Keratinocyte (primary cell): ENCODE measurements at regions not wholly inside any gene's neighbourhood (a gene's known extent, or its start where the extent isn't known, plus 50 kb on each side); places are given as distances from the start of the nearest gene placed in this dataset.

ENCODE experiments used
- DNase-seq: peaks from one replicate; pipeline ENCODE4 v3.0.0-alpha.2; 2011; ENCODE audit warnings: low read depth, missing footprints, low spot score
- FAIRE-seq: peaks from 2 replicates; lab custom pipeline; 2011; peaks lifted over from hg19 to GRCh38; lab: Jason Lieb, UNC
- H2AFZ ChIP-seq: 2 replicates; pipeline ENCODE4 v1.6.0; 2012; ENCODE audit warnings: low read length, control low read depth, inconsistent platforms; ENCODE audit not compliant: control insufficient read depth
- H3K27ac ChIP-seq: 2 replicates; pipeline ENCODE4 v1.5.1; 2011; ENCODE audit warnings: low read length; ENCODE audit not compliant: control insufficient read depth, insufficient read depth
- H3K27me3 ChIP-seq: 3 replicates; pipeline ENCODE4 v1.6.0; 2011; ENCODE audit warnings: low read length; ENCODE audit not compliant: control insufficient read depth, insufficient read depth; ENCODE audit errors: extremely low read depth
- H3K36me3 ChIP-seq, 2 experiments: 2 replicates in 1 of 2; 3 replicates in 1 of 2; pipeline ENCODE4 v1.5.1; 2011; ENCODE audit warnings: low read length in 2 of 2, mild to moderate bottlenecking in 1 of 2; ENCODE audit not compliant: control insufficient read depth in 2 of 2, insufficient read depth in 2 of 2; ENCODE audit errors: extremely low read depth in 1 of 2
- H3K4me1 ChIP-seq: 3 replicates; pipeline ENCODE4 v1.5.1; 2011; ENCODE audit warnings: low read length; ENCODE audit not compliant: control insufficient read depth, insufficient read depth; ENCODE audit errors: extremely low read depth
- H3K4me2 ChIP-seq: 3 replicates; pipeline ENCODE4 v1.6.0; 2011; ENCODE audit warnings: low read depth, low read length; ENCODE audit not compliant: control insufficient read depth, insufficient read depth; ENCODE audit errors: extremely low read depth
- H3K4me3 ChIP-seq, 3 experiments: fragments of 200-600 bp in 1 of 3; sonication (generic) in 1 of 3; 2 replicates in 2 of 3; 3 replicates in 1 of 3; pipeline ENCODE4 v1.5.1; 2011 to 2016; ENCODE audit warnings: low read length in 3 of 3, mild to moderate bottlenecking in 3 of 3, control low read depth in 2 of 3, inconsistent platforms in 1 of 3, low read depth in 1 of 3, mixed read lengths in 1 of 3, mixed run types in 1 of 3, moderate library complexity in 1 of 3; ENCODE audit not compliant: control insufficient read depth in 2 of 3, insufficient read depth in 2 of 3; ENCODE audit errors: extremely low read depth in 1 of 3
- H3K79me2 ChIP-seq: 2 replicates; pipeline ENCODE4 v1.6.0; 2012; ENCODE audit warnings: low read length; ENCODE audit not compliant: control insufficient read depth, insufficient read depth
- H3K9ac ChIP-seq: 3 replicates; pipeline ENCODE4 v1.6.0; 2011; ENCODE audit warnings: low read length; ENCODE audit not compliant: control insufficient read depth, insufficient read depth; ENCODE audit errors: extremely low read depth
- H3K9me1 ChIP-seq: 3 replicates; pipeline ENCODE4 v1.6.0; 2011; ENCODE audit warnings: low read length; ENCODE audit not compliant: control insufficient read depth, insufficient read depth; ENCODE audit errors: extremely low read depth
- H3K9me3 ChIP-seq: 2 replicates; pipeline ENCODE4 v1.5.1; 2012; ENCODE audit warnings: low read depth, low read length; ENCODE audit not compliant: control insufficient read depth
- H4K20me1 ChIP-seq: 3 replicates; pipeline ENCODE4 v1.6.0; 2011; ENCODE audit warnings: low read length; ENCODE audit not compliant: control insufficient read depth, insufficient read depth; ENCODE audit errors: extremely low read depth
- EZH2 ChIP-seq: IDR thresholded peaks from one replicate; pipeline ENCODE4 v1.6.1; 2012; ENCODE audit warnings: inconsistent platforms, mild to moderate bottlenecking, low read length, moderate library complexity
- dilution Hi-C: fragments of 300-500 bp; cut with MboI; formaldehyde crosslinking; loops from one replicate; pipeline ENCODE4 v1.7.0; 2020; ENCODE audit warnings: low sequenced_read_pairs; ENCODE audit not compliant: extremely low pct_ligation_motif_present
- TF ChIP-seq, protein P1 (sequence below), 3 experiments: IDR thresholded peaks in 1 of 3; conservative IDR thresholded peaks in 1 of 3; optimal IDR thresholded peaks in 1 of 3; 2 replicates in 2 of 3; 3 replicates in 1 of 3; pipeline versions ENCODE3 to v1.5.1; 2011; ENCODE audit warnings: low read length in 3 of 3, mild to moderate bottlenecking in 3 of 3, moderate library complexity in 2 of 3, control low read depth in 1 of 3, inconsistent platforms in 1 of 3; ENCODE audit not compliant: insufficient read depth in 2 of 3; ENCODE audit errors: extremely low read depth in 1 of 3

DNA sequence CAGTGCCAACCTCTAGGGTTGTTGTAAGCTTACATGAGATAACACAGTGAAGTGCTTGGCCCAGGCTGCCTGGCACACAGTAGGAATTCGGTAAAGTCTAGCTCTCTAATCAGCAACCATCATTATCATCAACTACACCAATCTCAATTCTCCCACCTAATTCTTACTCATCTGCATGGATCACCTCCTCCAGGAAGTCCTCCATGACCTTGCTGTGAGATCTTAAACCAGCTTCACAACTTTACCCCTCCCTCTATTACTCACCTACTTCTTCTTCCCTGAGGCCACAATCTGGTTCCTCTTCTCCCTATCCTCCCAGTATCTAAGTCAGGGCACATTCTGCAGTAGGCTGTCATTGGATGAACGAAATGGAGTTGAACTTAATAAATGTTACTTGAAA lies 67.3 kb downstream of the GSC start:
- no peaks in the 10 kb centered on the region for H3K9me1 ChIP-seq
- H3K4me3 ChIP-seq, result no peak overlapping the region
- no peaks in the 10 kb centered on the region for H4K20me1 ChIP-seq
- H3K9ac ChIP-seq, result no peak overlapping the region
- H3K4me2 ChIP-seq, result no peak overlapping the region
- no peak overlapping the region for H2AFZ ChIP-seq
- H3K4me1 ChIP-seq, result peaks cover 5% of the 10 kb centered on the region
- no peaks in the 10 kb centered on the region for H3K27me3 ChIP-seq
- no peak overlapping the region for H3K27ac ChIP-seq
- no peaks in the 10 kb centered on the region for H3K36me3 ChIP-seq
- dilution Hi-C loops, result no loop called here
- DNase-seq (peak; percentile 32), FAIRE-seq (peak; percentile 48)
- H3K79me2 ChIP-seq, result no peaks in the 10 kb centered on the region
- TF ChIP-seq, protein P1, sequence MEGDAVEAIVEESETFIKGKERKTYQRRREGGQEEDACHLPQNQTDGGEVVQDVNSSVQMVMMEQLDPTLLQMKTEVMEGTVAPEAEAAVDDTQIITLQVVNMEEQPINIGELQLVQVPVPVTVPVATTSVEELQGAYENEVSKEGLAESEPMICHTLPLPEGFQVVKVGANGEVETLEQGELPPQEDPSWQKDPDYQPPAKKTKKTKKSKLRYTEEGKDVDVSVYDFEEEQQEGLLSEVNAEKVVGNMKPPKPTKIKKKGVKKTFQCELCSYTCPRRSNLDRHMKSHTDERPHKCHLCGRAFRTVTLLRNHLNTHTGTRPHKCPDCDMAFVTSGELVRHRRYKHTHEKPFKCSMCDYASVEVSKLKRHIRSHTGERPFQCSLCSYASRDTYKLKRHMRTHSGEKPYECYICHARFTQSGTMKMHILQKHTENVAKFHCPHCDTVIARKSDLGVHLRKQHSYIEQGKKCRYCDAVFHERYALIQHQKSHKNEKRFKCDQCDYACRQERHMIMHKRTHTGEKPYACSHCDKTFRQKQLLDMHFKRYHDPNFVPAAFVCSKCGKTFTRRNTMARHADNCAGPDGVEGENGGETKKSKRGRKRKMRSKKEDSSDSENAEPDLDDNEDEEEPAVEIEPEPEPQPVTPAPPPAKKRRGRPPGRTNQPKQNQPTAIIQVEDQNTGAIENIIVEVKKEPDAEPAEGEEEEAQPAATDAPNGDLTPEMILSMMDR (optimal IDR thresholded peaks at IDR 0.05 in 1 of 3, IDR thresholded peaks at IDR 0.05 in 1 of 3, conservative IDR thresholded peaks at IDR 0.05 in 1 of 3; ENCODE audit: extremely low read depth in 1 of 3, insufficient read depth in 2 of 3, low read length in 3 of 3), result no peak
- TF ChIP-seq EZH2, result no peak
- no peaks in the 10 kb centered on the region for H3K9me3 ChIP-seq

GRCh38 chr14:94701861-94702370 lies 68.0 kb downstream of the GSC start:
- no peak for DNase-seq
- dilution Hi-C loops, result no loop called here
- H2AFZ ChIP-seq, result no peak overlapping the region
- no peaks in the 10 kb centered on the region for H3K79me2 ChIP-seq
- H3K9ac ChIP-seq, result no peak overlapping the region
- TF ChIP-seq, protein P1 (optimal IDR thresholded peaks at IDR 0.05 in 1 of 3, IDR thresholded peaks at IDR 0.05 in 1 of 3, conservative IDR thresholded peaks at IDR 0.05 in 1 of 3; ENCODE audit: extremely low read depth in 1 of 3, insufficient read depth in 2 of 3, low read length in 3 of 3), result no peak
- TF ChIP-seq EZH2, result no peak
- H3K4me1 ChIP-seq, result peaks cover 5% of the 10 kb centered on the region
- H3K27me3 ChIP-seq, result no peaks in the 10 kb centered on the region
- no peaks in the 10 kb centered on the region for H3K36me3 ChIP-seq
- no peak overlapping the region for H3K27ac ChIP-seq
- H3K4me3 ChIP-seq, result no peak overlapping the region
- no peaks in the 10 kb centered on the region for H3K9me3 ChIP-seq
- H3K4me2 ChIP-seq, result no peak overlapping the region
- no peak for FAIRE-seq
- no peaks in the 10 kb centered on the region for H4K20me1 ChIP-seq
- no peaks in the 10 kb centered on the region for H3K9me1 ChIP-seq
